MCF 10A (cell line): ENCODE measurements at regions not wholly inside any gene's neighbourhood (a gene's known extent, or its start where the extent isn't known, plus 50 kb on each side); places are given as distances from the start of the nearest gene placed in this dataset.

Experiments
- BruUV-seq: library from RNA; stranded (reverse); fragments of 400-500 nt; replicated peaks from 2 replicates; lab custom pipeline; 2021; lab: Mats Ljungman, UMichigan
- CTCF ChIA-PET: fragments of 300-600 bp; sonication (Branson Sonifier 250); formaldehyde crosslinking; extraction: SDS; loops from one replicate; lab custom pipeline; 2021; ENCODE audit warnings: antibody characterized with exemption, inconsistent platforms; lab: Yijun Ruan, JAX
- POLR2A ChIA-PET: fragments of 300-600, 350-650 bp; sonication (Branson Sonifier 250); formaldehyde crosslinking; extraction: SDS; loops from one replicate; lab custom pipeline; 2020; ENCODE audit warnings: antibody characterized with exemption, inconsistent platforms; lab: Yijun Ruan, JAX
- DNase-seq: peaks from one replicate; pipeline ENCODE4 v3.0.0-alpha.2; 2018; ENCODE audit not compliant: unreplicated experiment
- H3K27ac Mint-ChIP-seq: one replicate; pipeline ENCODE4 v1.8.0; 2022; ENCODE audit warnings: mild to moderate bottlenecking, low read depth, mixed read lengths; ENCODE audit not compliant: unreplicated experiment
- H3K27me3 Mint-ChIP-seq: one replicate; pipeline ENCODE4 v1.8.0; 2022; ENCODE audit warnings: mixed read lengths; ENCODE audit not compliant: insufficient read depth, unreplicated experiment
- H3K36me3 Mint-ChIP-seq: one replicate; pipeline ENCODE4 v1.8.0; 2022; ENCODE audit warnings: mild to moderate bottlenecking, moderate library complexity, mixed read lengths; ENCODE audit not compliant: insufficient read depth, unreplicated experiment
- H3K4me1 Mint-ChIP-seq: one replicate; pipeline ENCODE4 v1.8.0; 2022; ENCODE audit warnings: mixed read lengths; ENCODE audit not compliant: insufficient read depth, unreplicated experiment
- H3K4me3 Mint-ChIP-seq: one replicate; pipeline ENCODE4 v1.8.0; 2022; ENCODE audit warnings: mild to moderate bottlenecking, moderate library complexity, mixed read lengths; ENCODE audit not compliant: unreplicated experiment
- H3K9me3 Mint-ChIP-seq: one replicate; pipeline ENCODE4 v1.8.0; 2022; ENCODE audit warnings: mixed read lengths; ENCODE audit not compliant: unreplicated experiment
- intact Hi-C: fragments of 100-400 bp; cut with micrococcal nuclease; formaldehyde crosslinking; loops from 2 replicates; pipeline ENCODE4 v1.14.1; 2022
- TF ChIP-seq, protein P1 (sequence below): fragments of 200-600 bp; IDR thresholded peaks from one replicate; pipeline ENCODE4 v1.8.0; 2022; ENCODE audit warnings: antibody characterized with exemption, mild to moderate bottlenecking; ENCODE audit not compliant: unreplicated experiment

DNA sequence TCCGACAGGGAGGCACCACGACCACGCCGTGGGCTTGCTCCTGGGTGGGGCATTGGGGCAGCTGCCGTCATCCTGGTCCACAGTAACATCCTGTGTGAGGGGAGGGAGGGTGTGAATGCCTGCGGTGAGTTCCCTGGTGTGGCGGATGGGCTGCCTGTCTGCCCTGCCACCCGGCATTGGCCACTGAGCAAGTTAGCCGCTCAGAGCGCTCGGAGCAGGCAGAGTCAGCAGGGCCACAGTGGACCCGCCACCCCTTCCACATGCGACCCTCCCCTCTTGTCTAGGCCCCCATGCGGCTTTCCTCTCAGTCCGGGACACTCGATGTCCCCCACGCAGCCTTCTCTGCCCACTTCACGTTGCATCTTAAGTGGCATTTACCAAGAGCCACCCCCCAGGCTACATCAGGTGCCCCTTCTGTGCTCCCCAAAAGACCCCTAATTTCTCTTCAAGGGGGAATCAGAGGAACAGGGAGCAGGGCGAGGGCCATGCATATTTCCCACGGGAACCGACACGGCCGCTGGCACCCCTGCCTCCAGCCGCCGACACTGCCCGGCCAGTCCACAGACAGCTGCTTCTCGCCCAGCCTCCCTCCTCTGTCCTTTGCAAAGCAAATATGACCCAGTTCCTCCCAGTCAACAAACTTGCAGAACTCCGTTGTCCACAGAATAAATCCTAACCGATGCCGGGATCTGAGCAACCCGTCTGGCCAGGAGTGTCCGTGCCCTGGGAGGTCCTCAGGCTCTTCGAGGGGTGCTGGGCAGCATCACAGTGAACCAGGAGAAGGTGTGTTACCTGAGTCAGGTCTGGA is 1482.1 kb downstream of the TBC1D22A start:
- ChIA-PET POLR2A (no interaction called here), CTCF (no interaction called here)
- TF ChIP-seq, protein P1, sequence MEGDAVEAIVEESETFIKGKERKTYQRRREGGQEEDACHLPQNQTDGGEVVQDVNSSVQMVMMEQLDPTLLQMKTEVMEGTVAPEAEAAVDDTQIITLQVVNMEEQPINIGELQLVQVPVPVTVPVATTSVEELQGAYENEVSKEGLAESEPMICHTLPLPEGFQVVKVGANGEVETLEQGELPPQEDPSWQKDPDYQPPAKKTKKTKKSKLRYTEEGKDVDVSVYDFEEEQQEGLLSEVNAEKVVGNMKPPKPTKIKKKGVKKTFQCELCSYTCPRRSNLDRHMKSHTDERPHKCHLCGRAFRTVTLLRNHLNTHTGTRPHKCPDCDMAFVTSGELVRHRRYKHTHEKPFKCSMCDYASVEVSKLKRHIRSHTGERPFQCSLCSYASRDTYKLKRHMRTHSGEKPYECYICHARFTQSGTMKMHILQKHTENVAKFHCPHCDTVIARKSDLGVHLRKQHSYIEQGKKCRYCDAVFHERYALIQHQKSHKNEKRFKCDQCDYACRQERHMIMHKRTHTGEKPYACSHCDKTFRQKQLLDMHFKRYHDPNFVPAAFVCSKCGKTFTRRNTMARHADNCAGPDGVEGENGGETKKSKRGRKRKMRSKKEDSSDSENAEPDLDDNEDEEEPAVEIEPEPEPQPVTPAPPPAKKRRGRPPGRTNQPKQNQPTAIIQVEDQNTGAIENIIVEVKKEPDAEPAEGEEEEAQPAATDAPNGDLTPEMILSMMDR, result no peak
- Mint-ChIP-seq H3K9me3 (peaks cover 10% of the 10 kb centered on the region), H3K27me3 (no peaks in the 10 kb centered on the region), H3K4me1 (no peaks in the 10 kb centered on the region), H3K36me3 (peaks cover 6% of the 10 kb centered on the region), H3K4me3 (no peak overlapping the region), H3K27ac (no peak overlapping the region)
- intact Hi-C loops, result no loop called here
- no TSS peak for BruUV-seq
- no peak for DNase-seq

DNA sequence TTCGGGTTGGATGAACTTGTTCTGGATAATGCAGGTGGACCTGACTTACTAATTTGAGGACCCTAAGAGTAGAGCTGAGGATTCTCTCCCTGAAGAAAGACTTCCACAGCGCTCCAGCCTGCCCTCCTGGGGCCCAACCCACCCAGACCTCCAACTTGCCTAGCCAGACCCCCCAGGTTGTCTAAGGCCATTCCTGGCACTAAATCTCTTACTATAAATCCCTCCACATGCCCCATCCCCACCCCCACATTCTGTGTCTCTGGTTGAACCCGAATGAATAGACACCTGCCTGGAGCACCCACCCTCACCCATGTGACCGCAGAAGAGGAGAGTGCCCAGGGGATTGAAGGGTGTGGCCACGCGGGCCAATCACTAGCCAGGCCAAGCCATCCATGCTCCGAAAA is 1480.0 kb downstream of the TBC1D22A start:
- ChIA-PET CTCF (no interaction called here), POLR2A (no interaction called here)
- TF ChIP-seq, protein P1, result no peak
- Mint-ChIP-seq H3K27ac (no peak overlapping the region), H3K9me3 (peaks cover 9% of the 10 kb centered on the region), H3K4me1 (no peaks in the 10 kb centered on the region), H3K36me3 (no peaks in the 10 kb centered on the region), H3K27me3 (no peaks in the 10 kb centered on the region), H3K4me3 (no peak overlapping the region)
- BruUV-seq, result no TSS peak
- no peak for DNase-seq
- intact Hi-C loops, result no loop called here

DNA sequence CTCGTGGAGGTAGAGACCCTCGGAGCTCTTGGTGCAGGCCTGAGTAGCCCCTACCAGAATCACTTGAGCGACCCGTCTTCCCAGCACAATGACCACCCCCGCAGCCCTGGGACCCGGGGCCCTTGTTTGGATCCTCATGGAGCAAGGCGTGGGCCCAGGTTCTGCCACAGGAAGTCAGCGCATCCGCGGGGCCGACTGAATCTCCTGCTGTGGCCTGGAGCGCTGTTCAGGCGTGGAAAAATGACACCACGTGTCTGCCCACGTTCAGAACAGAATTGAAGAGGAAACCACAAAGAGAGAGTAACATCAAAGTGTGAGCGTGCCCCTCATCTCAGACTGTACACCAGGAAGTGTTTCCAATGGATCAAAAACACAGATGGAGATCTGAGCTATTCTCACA is 1479.2 kb downstream of the TBC1D22A start:
- BruUV-seq, result no TSS peak
- intact Hi-C loops, result no loop called here

DNA sequence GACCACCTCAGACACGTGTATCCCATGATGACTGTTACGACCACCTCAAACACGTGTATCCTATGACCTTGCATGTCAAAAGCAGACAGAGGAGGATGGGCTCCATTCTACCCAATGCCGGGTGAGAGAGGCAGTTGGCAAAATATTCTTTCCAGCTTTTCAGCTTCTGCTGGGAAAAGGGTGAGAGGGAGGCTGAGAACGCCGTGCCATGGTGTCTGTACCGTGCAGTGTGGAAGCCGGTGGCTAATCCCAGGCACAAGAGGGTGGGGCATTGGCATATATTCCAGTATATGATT is 1478.4 kb downstream of the TBC1D22A start:
- POLR2A ChIA-PET, result no interaction called here
- Mint-ChIP-seq H3K36me3 (no peaks in the 10 kb centered on the region), H3K4me1 (no peaks in the 10 kb centered on the region), H3K4me3 (no peak overlapping the region), H3K9me3 (peaks cover 15% of the 10 kb centered on the region), H3K27ac (no peak overlapping the region), H3K27me3 (no peaks in the 10 kb centered on the region)
- CTCF ChIA-PET, result no interaction called here
- intact Hi-C loops, result no loop called here
- no TSS peak for BruUV-seq
- TF ChIP-seq, protein P1, result no peak
- DNase-seq, result no peak

More for the DNA sequence above, 1479.2 kb downstream of the TBC1D22A start:
- H3K27me3 Mint-ChIP-seq, result no peaks in the 10 kb centered on the region
- H3K36me3 Mint-ChIP-seq, result no peaks in the 10 kb centered on the region
- no peak overlapping the region for H3K4me3 Mint-ChIP-seq
- no peak overlapping the region for H3K27ac Mint-ChIP-seq
- POLR2A ChIA-PET, result no interaction called here
- no peaks in the 10 kb centered on the region for H3K4me1 Mint-ChIP-seq
- TF ChIP-seq, protein P1, result no peak
- CTCF ChIA-PET, result no interaction called here
- DNase-seq, result no peak
- H3K9me3 Mint-ChIP-seq, result peaks cover 15% of the 10 kb centered on the region
